ENCODE measurements at regions not wholly inside any gene's neighbourhood (a gene's known extent, or its start where the extent isn't known, plus 50 kb on each side); places are given as distances from the start of the nearest gene placed in this dataset.

- H3K9me3 ChIP-seq (ENCODE audit: control insufficient read depth, insufficient read depth, low read length), result no peaks in the 10 kb centered on the region
- DNase-seq (ENCODE audit: low read depth in 4 of 6, low spot score in 6 of 6), result no peak
- H3K36me3 ChIP-seq (ENCODE audit: control insufficient read depth, insufficient read depth, low read length), result no peaks in the 10 kb centered on the region
- no peaks in the 10 kb centered on the region for H3K4me1 ChIP-seq (ENCODE audit: control insufficient read depth, insufficient read depth, low read length)
- WGBS (ENCODE audit: insufficient coverage), result 100% methylated on average over 1 of the region's 2 CpGs
- no peaks in the 10 kb centered on the region for H3K27me3 ChIP-seq (ENCODE audit: control insufficient read depth, insufficient read depth, low read length)
- H3K27ac ChIP-seq (ENCODE audit: low read depth, low read length), result no peak overlapping the region
- no peak overlapping the region for H3K4me3 ChIP-seq (ENCODE audit: low read depth, low read length)
These were observed 97.6 kb downstream of the CD164 start for GRCh38 chr6:109284675-109285074.

- Histone ChIP-seq H3K36me3 (ENCODE audit: control insufficient read depth, insufficient read depth, low read length) (no peaks in the 10 kb centered on the region), H3K4me3 (ENCODE audit: low read depth, low read length) (no peak overlapping the region), H3K4me1 (ENCODE audit: control insufficient read depth, insufficient read depth, low read length) (no peaks in the 10 kb centered on the region), H3K27ac (ENCODE audit: low read depth, low read length) (no peak overlapping the region), H3K9me3 (ENCODE audit: control insufficient read depth, insufficient read depth, low read length) (no peaks in the 10 kb centered on the region), H3K27me3 (ENCODE audit: control insufficient read depth, insufficient read depth, low read length) (no peaks in the 10 kb centered on the region)
- no peak for DNase-seq (ENCODE audit: low read depth in 4 of 6, low spot score in 6 of 6)
- WGBS (ENCODE audit: insufficient coverage), result no CpG with 5 or more reads among the region's 2 CpGs
These were observed 99.5 kb downstream of the CD164 start for GRCh38 chr6:109282756-109283155.

- WGBS (ENCODE audit: insufficient coverage), result no CpG with 5 or more reads among the region's 1 CpG
- H3K4me1 ChIP-seq (ENCODE audit: control insufficient read depth, insufficient read depth, low read length), result no peaks in the 10 kb centered on the region
- no peaks in the 10 kb centered on the region for H3K36me3 ChIP-seq (ENCODE audit: control insufficient read depth, insufficient read depth, low read length)
- no peak for DNase-seq (ENCODE audit: low read depth in 4 of 6, low spot score in 6 of 6)
- no peaks in the 10 kb centered on the region for H3K9me3 ChIP-seq (ENCODE audit: control insufficient read depth, insufficient read depth, low read length)
- H3K27ac ChIP-seq (ENCODE audit: low read depth, low read length), result no peak overlapping the region
- H3K27me3 ChIP-seq (ENCODE audit: control insufficient read depth, insufficient read depth, low read length), result no peaks in the 10 kb centered on the region
- no peak overlapping the region for H3K4me3 ChIP-seq (ENCODE audit: low read depth, low read length)
These were observed 102.6 kb downstream of the CD164 start for GRCh38 chr6:109279628-109280027.

- no peaks in the 10 kb centered on the region for H3K36me3 ChIP-seq (ENCODE audit: control insufficient read depth, insufficient read depth, low read length)
- H3K4me3 ChIP-seq (ENCODE audit: low read depth, low read length), result no peak overlapping the region
- no peak for DNase-seq (ENCODE audit: low read depth in 4 of 6, low spot score in 6 of 6)
- peaks cover 1% of the 10 kb centered on the region for H3K9me3 ChIP-seq (ENCODE audit: control insufficient read depth, insufficient read depth, low read length)
- H3K4me1 ChIP-seq (ENCODE audit: control insufficient read depth, insufficient read depth, low read length), result no peaks in the 10 kb centered on the region
- no peak overlapping the region for H3K27ac ChIP-seq (ENCODE audit: low read depth, low read length)
- WGBS (ENCODE audit: insufficient coverage), result no CpG with 5 or more reads among the region's 2 CpGs
- no peaks in the 10 kb centered on the region for H3K27me3 ChIP-seq (ENCODE audit: control insufficient read depth, insufficient read depth, low read length)
These were observed 110.6 kb downstream of the CD164 start for GRCh38 chr6:109271622-109272021.

GRCh38 chr6:109269953-109270517 is 112.2 kb downstream of the CD164 start:
- 95% methylated on average over 1 of the region's 1 CpG for WGBS (ENCODE audit: insufficient coverage)
- no peaks in the 10 kb centered on the region for H3K36me3 ChIP-seq (ENCODE audit: control insufficient read depth, insufficient read depth, low read length)
- H3K27ac ChIP-seq (ENCODE audit: low read depth, low read length), result no peak overlapping the region
- H3K4me1 ChIP-seq (ENCODE audit: control insufficient read depth, insufficient read depth, low read length), result no peaks in the 10 kb centered on the region
- H3K4me3 ChIP-seq (ENCODE audit: low read depth, low read length), result no peak overlapping the region
- H3K27me3 ChIP-seq (ENCODE audit: control insufficient read depth, insufficient read depth, low read length), result no peaks in the 10 kb centered on the region
- peaks cover 1% of the 10 kb centered on the region for H3K9me3 ChIP-seq (ENCODE audit: control insufficient read depth, insufficient read depth, low read length)
- no peak for DNase-seq (ENCODE audit: low read depth in 4 of 6, low spot score in 6 of 6)

GRCh38 chr6:109269057-109269456 is 113.2 kb downstream of the CD164 start:
- DNase-seq (ENCODE audit: low read depth in 4 of 6, low spot score in 6 of 6), result no peak
- no peaks in the 10 kb centered on the region for H3K27me3 ChIP-seq (ENCODE audit: control insufficient read depth, insufficient read depth, low read length)
- H3K4me1 ChIP-seq (ENCODE audit: control insufficient read depth, insufficient read depth, low read length), result no peaks in the 10 kb centered on the region
- peaks cover 1% of the 10 kb centered on the region for H3K9me3 ChIP-seq (ENCODE audit: control insufficient read depth, insufficient read depth, low read length)
- 100% methylated on average over 5 of the region's 7 CpGs for WGBS (ENCODE audit: insufficient coverage)
- H3K4me3 ChIP-seq (ENCODE audit: low read depth, low read length), result no peak overlapping the region
- H3K36me3 ChIP-seq (ENCODE audit: control insufficient read depth, insufficient read depth, low read length), result no peaks in the 10 kb centered on the region
- H3K27ac ChIP-seq (ENCODE audit: low read depth, low read length), result no peak overlapping the region

GRCh38 chr6:109265530-109265929 is 116.7 kb downstream of the CD164 start:
- no peak overlapping the region for H3K4me3 ChIP-seq (ENCODE audit: low read depth, low read length)
- WGBS (ENCODE audit: insufficient coverage), result no CpG with 5 or more reads among the region's 3 CpGs
- no peak for DNase-seq (ENCODE audit: low read depth in 4 of 6, low spot score in 6 of 6)
- no peaks in the 10 kb centered on the region for H3K36me3 ChIP-seq (ENCODE audit: control insufficient read depth, insufficient read depth, low read length)
- no peak overlapping the region for H3K27ac ChIP-seq (ENCODE audit: low read depth, low read length)
- no peaks in the 10 kb centered on the region for H3K4me1 ChIP-seq (ENCODE audit: control insufficient read depth, insufficient read depth, low read length)
- H3K27me3 ChIP-seq (ENCODE audit: control insufficient read depth, insufficient read depth, low read length), result no peaks in the 10 kb centered on the region
- peaks cover 1% of the 10 kb centered on the region for H3K9me3 ChIP-seq (ENCODE audit: control insufficient read depth, insufficient read depth, low read length)

GRCh38 chr6:109263873-109264700 is 118.2 kb downstream of the CD164 start:
- Histone ChIP-seq H3K36me3 (ENCODE audit: control insufficient read depth, insufficient read depth, low read length) (no peaks in the 10 kb centered on the region), H3K9me3 (ENCODE audit: control insufficient read depth, insufficient read depth, low read length) (no peaks in the 10 kb centered on the region), H3K4me3 (ENCODE audit: low read depth, low read length) (no peak overlapping the region), H3K27me3 (ENCODE audit: control insufficient read depth, insufficient read depth, low read length) (no peaks in the 10 kb centered on the region), H3K4me1 (ENCODE audit: control insufficient read depth, insufficient read depth, low read length) (no peaks in the 10 kb centered on the region), H3K27ac (ENCODE audit: low read depth, low read length) (no peak overlapping the region)
- DNase-seq (ENCODE audit: low read depth in 4 of 6, low spot score in 6 of 6), result no peak
- 100% methylated on average over 1 of the region's 3 CpGs for WGBS (ENCODE audit: insufficient coverage)

GRCh38 chr6:109262261-109262660 is 120.0 kb downstream of the CD164 start:
- no peak for DNase-seq (ENCODE audit: low read depth in 4 of 6, low spot score in 6 of 6)
- Histone ChIP-seq H3K27me3 (ENCODE audit: control insufficient read depth, insufficient read depth, low read length) (no peaks in the 10 kb centered on the region), H3K27ac (ENCODE audit: low read depth, low read length) (no peak overlapping the region), H3K36me3 (ENCODE audit: control insufficient read depth, insufficient read depth, low read length) (no peaks in the 10 kb centered on the region), H3K4me3 (ENCODE audit: low read depth, low read length) (no peak overlapping the region), H3K4me1 (ENCODE audit: control insufficient read depth, insufficient read depth, low read length) (no peaks in the 10 kb centered on the region), H3K9me3 (ENCODE audit: control insufficient read depth, insufficient read depth, low read length) (no peaks in the 10 kb centered on the region)
- WGBS (ENCODE audit: insufficient coverage), result 96% methylated on average over 5 of the region's 7 CpGs

GRCh38 chr6:109261811-109262210 is 120.5 kb downstream of the CD164 start:
- Histone ChIP-seq H3K4me3 (ENCODE audit: low read depth, low read length) (no peak overlapping the region), H3K27me3 (ENCODE audit: control insufficient read depth, insufficient read depth, low read length) (no peaks in the 10 kb centered on the region), H3K36me3 (ENCODE audit: control insufficient read depth, insufficient read depth, low read length) (no peaks in the 10 kb centered on the region), H3K4me1 (ENCODE audit: control insufficient read depth, insufficient read depth, low read length) (no peaks in the 10 kb centered on the region), H3K9me3 (ENCODE audit: control insufficient read depth, insufficient read depth, low read length) (no peaks in the 10 kb centered on the region), H3K27ac (ENCODE audit: low read depth, low read length) (no peak overlapping the region)
- WGBS (ENCODE audit: insufficient coverage), result 73% methylated on average over 6 of the region's 6 CpGs
- no peak for DNase-seq (ENCODE audit: low read depth in 4 of 6, low spot score in 6 of 6)
